HUES64 (cell line): ENCODE measurements at regions not wholly inside any gene's neighbourhood (a gene's known extent, or its start where the extent isn't known, plus 50 kb on each side); places are given as distances from the start of the nearest gene placed in this dataset.

ENCODE experiments used
- H3K27ac ChIP-seq: 2 replicates; pipeline ENCODE4 v1.7.0; 2013; ENCODE audit warnings: low read depth, low read length, inconsistent platforms
- H3K27me3 ChIP-seq: 2 replicates; pipeline ENCODE4 v1.6.1; 2013; ENCODE audit warnings: mild to moderate bottlenecking, low read length; ENCODE audit not compliant: insufficient read depth
- H3K36me3 ChIP-seq: 2 replicates; pipeline ENCODE4 v1.6.1; 2013; ENCODE audit warnings: mild to moderate bottlenecking, low read length; ENCODE audit not compliant: insufficient read depth
- H3K4me1 ChIP-seq: 2 replicates; pipeline ENCODE4 v1.6.1; 2013; ENCODE audit warnings: mild to moderate bottlenecking, low read length, moderate library complexity; ENCODE audit not compliant: insufficient read depth
- H3K4me3 ChIP-seq: 2 replicates; pipeline ENCODE4 v1.5.1; 2013; ENCODE audit warnings: mild to moderate bottlenecking, low read length, moderate library complexity
- H3K9ac ChIP-seq: 2 replicates; pipeline ENCODE4 v1.6.1; 2013; ENCODE audit warnings: mild to moderate bottlenecking, low read depth, low read length
- H3K9me3 ChIP-seq: 2 replicates; pipeline ENCODE4 v1.6.1; 2013; ENCODE audit warnings: low read depth, low read length; ENCODE audit not compliant: insufficient read depth
- WGBS: fragments of 150-250, 120-280 bp; methylation state at CpG from one replicate; pipeline ENCODE4 v1.1.7; 2013; ENCODE audit warnings: missing lambda C conversion rate; 5-methylcytosine and 5-hydroxymethylcytosine counted together

DNA sequence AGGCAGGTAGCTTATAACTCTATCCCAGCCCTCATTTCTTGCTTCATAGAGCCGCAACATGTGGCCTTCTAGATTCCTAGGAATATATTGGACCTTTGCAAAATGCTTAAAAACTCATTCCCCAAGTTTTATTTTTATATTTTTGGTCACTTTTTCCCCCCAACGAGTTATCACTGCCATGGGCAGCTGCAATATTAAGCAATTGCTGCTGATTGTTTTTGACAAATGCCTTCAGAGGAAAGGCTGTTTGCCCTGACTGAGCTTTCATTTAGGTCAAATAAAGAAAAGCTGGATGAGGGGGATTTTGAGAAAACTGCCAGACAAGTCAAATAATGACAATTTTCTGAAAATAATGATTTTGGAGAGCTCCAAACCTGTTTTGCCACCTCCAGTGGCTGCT, 976.9 kb upstream of the MBL2 start:
- Histone ChIP-seq H3K4me3 (no peak overlapping the region), H3K27ac (no peak overlapping the region), H3K27me3 (no peaks in the 10 kb centered on the region), H3K4me1 (no peaks in the 10 kb centered on the region; the same call in 1 of the 2 replicates), H3K36me3 (no peaks in the 10 kb centered on the region; the same call in 1 of the 2 replicates), H3K9ac (no peak overlapping the region), H3K9me3 (peaks cover 29% of the 10 kb centered on the region)
- whole genome bisulfite sequencing: 90% methylated on average over 2 of the region's 2 CpGs

DNA sequence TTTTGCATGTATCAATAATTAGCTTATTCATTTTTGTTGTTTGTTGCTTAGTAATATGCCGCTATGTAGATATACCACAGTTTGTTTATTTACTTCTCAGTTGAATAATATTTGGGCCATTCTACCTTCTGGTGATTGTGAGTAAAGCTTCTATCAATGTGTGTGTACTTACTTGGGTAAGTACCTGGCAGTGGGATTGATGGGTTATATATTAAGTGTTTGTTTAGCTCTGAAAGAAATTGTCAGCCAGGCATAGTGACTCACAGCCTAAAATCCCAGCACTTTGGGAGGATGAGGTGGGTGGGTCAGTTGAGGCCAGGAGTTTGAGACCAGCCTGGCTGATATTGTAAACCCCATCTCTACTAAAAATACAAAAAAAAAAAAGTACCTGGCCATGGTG, 975.7 kb upstream of the MBL2 start:
- no peaks in the 10 kb centered on the region for H3K27me3 ChIP-seq
- no peak overlapping the region for H3K4me3 ChIP-seq
- no peaks in the 10 kb centered on the region; the same call in 1 of the 2 replicates for H3K36me3 ChIP-seq
- H3K4me1 ChIP-seq: no peaks in the 10 kb centered on the region; the same call in 1 of the 2 replicates
- H3K9me3 ChIP-seq: peaks cover 32% of the 10 kb centered on the region
- no peak overlapping the region for H3K9ac ChIP-seq
- WGBS: no CpG with 5 or more reads among the region's 1 CpG
- no peak overlapping the region for H3K27ac ChIP-seq

- Histone ChIP-seq H3K9me3 (peaks cover 22% of the 10 kb centered on the region), H3K36me3 (no peaks in the 10 kb centered on the region), H3K4me3 (no peak overlapping the region), H3K9ac (no peak overlapping the region), H3K27ac (peak overlapping the region; percentile 35; the same call in 1 of the 2 replicates), H3K4me1 (no peaks in the 10 kb centered on the region; the same call in 1 of the 2 replicates), H3K27me3 (no peaks in the 10 kb centered on the region)
Observed at GRCh38 chr10:53744746-53745145, 972.2 kb upstream of the MBL2 start.

DNA sequence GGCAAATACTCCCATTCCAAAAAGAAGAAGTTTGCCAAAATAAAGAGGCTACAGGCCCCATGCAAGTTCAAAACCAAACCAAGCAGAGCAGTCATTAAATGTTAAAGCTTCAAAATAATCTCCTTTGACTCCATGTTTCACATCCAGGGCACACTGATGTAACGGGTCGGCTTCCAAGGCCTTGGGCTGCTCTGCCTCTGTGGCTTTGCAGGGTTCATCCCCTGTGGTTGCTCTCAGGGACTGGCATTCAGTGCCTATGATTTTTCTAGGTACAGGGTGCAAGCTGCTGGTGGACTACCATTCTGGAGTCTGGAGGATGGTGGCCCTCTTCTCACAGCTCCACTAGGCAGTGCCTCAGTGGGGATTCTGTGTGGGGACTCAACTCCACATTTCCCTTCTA, 971.6 kb upstream of the MBL2 start:
- Histone ChIP-seq H3K9me3 (peaks cover 16% of the 10 kb centered on the region), H3K27me3 (no peaks in the 10 kb centered on the region), H3K27ac (no peak overlapping the region), H3K4me1 (no peaks in the 10 kb centered on the region; the same call in 1 of the 2 replicates), H3K4me3 (no peak overlapping the region), H3K9ac (no peak overlapping the region), H3K36me3 (no peaks in the 10 kb centered on the region)
- 97% methylated on average over 2 of the region's 2 CpGs for WGBS

DNA sequence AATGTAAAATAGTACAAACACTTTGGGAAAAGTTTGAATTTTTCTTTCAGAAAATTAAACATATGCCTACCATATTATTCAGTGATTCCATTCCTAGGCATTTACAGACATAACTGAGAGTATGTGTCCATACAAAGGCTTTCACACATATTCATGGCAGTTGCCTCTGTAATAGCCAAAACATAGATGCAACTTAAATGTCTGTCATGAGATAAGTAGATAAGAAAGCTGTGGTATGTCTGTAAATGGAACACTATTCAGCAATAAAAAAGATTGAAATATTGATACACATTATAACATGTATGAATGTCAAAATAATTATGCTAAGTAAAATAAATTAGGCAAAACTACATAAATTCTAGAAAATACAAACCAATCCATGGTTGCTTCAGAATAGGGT, 964.5 kb upstream of the MBL2 start:
- Histone ChIP-seq H3K4me1 (no peaks in the 10 kb centered on the region), H3K9ac (no peak overlapping the region), H3K4me3 (no peak overlapping the region), H3K36me3 (no peaks in the 10 kb centered on the region), H3K9me3 (peaks cover 6% of the 10 kb centered on the region; the same call in 1 of the 2 replicates), H3K27ac (no peak overlapping the region), H3K27me3 (no peaks in the 10 kb centered on the region)

DNA sequence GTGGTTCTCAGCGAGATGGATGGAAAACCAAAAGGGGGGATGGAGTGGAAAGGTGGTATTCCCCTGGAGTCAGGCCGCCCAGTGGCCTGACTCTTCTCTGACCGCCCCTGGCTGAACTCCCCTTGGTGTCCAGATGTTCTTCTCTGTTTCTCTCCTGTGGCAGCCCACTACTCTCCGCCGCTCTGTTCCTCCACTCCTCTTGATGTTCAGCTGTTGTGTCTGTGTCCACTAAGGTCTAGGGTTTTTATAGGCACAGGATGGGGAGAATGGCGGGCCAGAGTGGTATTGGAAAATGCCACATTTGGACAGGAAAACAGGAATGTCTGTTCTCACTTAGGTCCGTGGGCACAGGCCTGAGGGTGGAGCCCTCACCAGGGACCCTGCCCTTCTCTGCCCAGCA, 954.3 kb upstream of the MBL2 start:
- no peaks in the 10 kb centered on the region for H3K9me3 ChIP-seq
- no peak overlapping the region for H3K9ac ChIP-seq
- no peak overlapping the region for H3K4me3 ChIP-seq
- no peak overlapping the region for H3K27ac ChIP-seq
- 94% methylated on average over 7 of the region's 7 CpGs for WGBS
- H3K4me1 ChIP-seq: no peaks in the 10 kb centered on the region
- no peaks in the 10 kb centered on the region for H3K36me3 ChIP-seq
- H3K27me3 ChIP-seq: no peaks in the 10 kb centered on the region

- Histone ChIP-seq H3K36me3 (no peaks in the 10 kb centered on the region), H3K9ac (no peak overlapping the region), H3K27ac (no peak overlapping the region), H3K4me1 (no peaks in the 10 kb centered on the region), H3K27me3 (no peaks in the 10 kb centered on the region), H3K4me3 (no peak overlapping the region), H3K9me3 (no peaks in the 10 kb centered on the region)
- WGBS: 98% methylated on average over 3 of the region's 4 CpGs
Observed at GRCh38 chr10:53724581-53724980, 952.0 kb upstream of the MBL2 start.

- Histone ChIP-seq H3K27me3 (no peaks in the 10 kb centered on the region), H3K4me3 (no peak overlapping the region), H3K4me1 (no peaks in the 10 kb centered on the region), H3K27ac (no peak overlapping the region), H3K9ac (no peak overlapping the region), H3K36me3 (no peaks in the 10 kb centered on the region), H3K9me3 (no peaks in the 10 kb centered on the region)
- 100% methylated on average over 1 of the region's 1 CpG for WGBS
Observed at GRCh38 chr10:53719658-53720057, 947.1 kb upstream of the MBL2 start.

- Histone ChIP-seq H3K4me3 (no peak overlapping the region), H3K36me3 (no peaks in the 10 kb centered on the region), H3K9me3 (no peaks in the 10 kb centered on the region), H3K4me1 (no peaks in the 10 kb centered on the region), H3K27me3 (no peaks in the 10 kb centered on the region), H3K9ac (no peak overlapping the region), H3K27ac (no peak overlapping the region)
- WGBS: 93% methylated on average over 3 of the region's 3 CpGs
Observed at GRCh38 chr10:53716156-53716555, 943.6 kb upstream of the MBL2 start.

- Histone ChIP-seq H3K27me3 (no peaks in the 10 kb centered on the region), H3K9me3 (peaks cover 11% of the 10 kb centered on the region), H3K27ac (no peak overlapping the region), H3K4me3 (no peak overlapping the region), H3K4me1 (no peaks in the 10 kb centered on the region), H3K9ac (no peak overlapping the region), H3K36me3 (no peaks in the 10 kb centered on the region)
Observed at GRCh38 chr10:53713431-53713830, 940.8 kb upstream of the MBL2 start.

GRCh38 chr10:53702489-53702888, 929.9 kb upstream of the MBL2 start:
- no peak overlapping the region for H3K9ac ChIP-seq
- H3K4me1 ChIP-seq: no peaks in the 10 kb centered on the region
- no peaks in the 10 kb centered on the region for H3K36me3 ChIP-seq
- H3K4me3 ChIP-seq: no peak overlapping the region
- H3K27ac ChIP-seq: no peak overlapping the region
- WGBS: 90% methylated on average over 1 of the region's 2 CpGs
- no peaks in the 10 kb centered on the region for H3K9me3 ChIP-seq
- no peaks in the 10 kb centered on the region for H3K27me3 ChIP-seq

GRCh38 chr10:53701213-53701612, 928.6 kb upstream of the MBL2 start:
- Histone ChIP-seq H3K27me3 (no peaks in the 10 kb centered on the region), H3K27ac (no peak overlapping the region), H3K36me3 (no peaks in the 10 kb centered on the region), H3K9ac (no peak overlapping the region), H3K4me1 (no peaks in the 10 kb centered on the region), H3K4me3 (no peak overlapping the region), H3K9me3 (no peaks in the 10 kb centered on the region)
